ENCODE measurements at regions not wholly inside any gene's neighbourhood (a gene's known extent, or its start where the extent isn't known, plus 50 kb on each side); places are given as distances from the start of the nearest gene placed in this dataset.

- DNase-seq (ENCODE audit: low spot score) = no peak
- no peak overlapping the region for H3K27ac ChIP-seq (ENCODE audit: low read depth in 1 of 2, low read length in 2 of 2)
- 84% methylated on average over 3 of the region's 3 CpGs for WGBS
- H3K36me3 ChIP-seq (ENCODE audit: control insufficient read depth in 4 of 4, insufficient read depth in 3 of 4, low read depth in 1 of 4, low read length in 3 of 4) = no peaks in the 10 kb centered on the region
- no peaks in the 10 kb centered on the region for H3K27me3 ChIP-seq (ENCODE audit: control insufficient read depth in 4 of 4, insufficient read depth in 4 of 4, low read length in 3 of 4)
- no peak overlapping the region for H3K9ac ChIP-seq (ENCODE audit: low read depth in 1 of 2, low read length in 2 of 2)
- H3K4me3 ChIP-seq (ENCODE audit: low read depth in 1 of 3, low read length in 3 of 3) = no peak overlapping the region
- TF ChIP-seq ZBTB33 (IDR thresholded peaks at IDR 0.05) = no peak
- TF ChIP-seq JUND (IDR thresholded peaks at IDR 0.05) = no peak
- TF ChIP-seq REST (IDR thresholded peaks at IDR 0.05) = no peak
- TF ChIP-seq ATF3 (IDR thresholded peaks at IDR 0.05) = no peak
- no peak for TF ChIP-seq EGR1 (IDR thresholded peaks at IDR 0.05; ENCODE audit: low read depth in 2 of 2)
- no peak for TF ChIP-seq FOXA2 (IDR thresholded peaks at IDR 0.05)
- TF ChIP-seq HNF4A (conservative IDR thresholded peaks at IDR 0.05) = no peak
- TF ChIP-seq YY1 (IDR thresholded peaks at IDR 0.05) = no peak
- TF ChIP-seq TAF1 (conservative IDR thresholded peaks at IDR 0.05) = no peak
- TF ChIP-seq RAD21 (IDR thresholded peaks at IDR 0.05) = no peak
- TF ChIP-seq HNF4G (IDR thresholded peaks at IDR 0.05) = no peak
- TF ChIP-seq SP1 (IDR thresholded peaks at IDR 0.05) = no peak
- no peak for TF ChIP-seq NR2F2 (IDR thresholded peaks at IDR 0.05)
- H3K9me3 ChIP-seq (ENCODE audit: control insufficient read depth in 4 of 4, low read length in 3 of 4) = no peaks in the 10 kb centered on the region
- H3K4me1 ChIP-seq (ENCODE audit: control insufficient read depth in 4 of 4, insufficient read depth in 4 of 4, low read length in 3 of 4) = peaks cover 0 to 6% (median 3%) of the 10 kb centered on the region in 4 donors
Measured at GRCh38 chr6:23655525-23655924, 470.5 kb upstream of the NRSN1 start.

GRCh38 chr6:23656255-23657194 is 469.5 kb upstream of the NRSN1 start:
- TF ChIP-seq HNF4G (IDR thresholded peaks at IDR 0.05) = no peak
- TF ChIP-seq EGR1 (IDR thresholded peaks at IDR 0.05; ENCODE audit: low read depth in 2 of 2) = no peak
- H3K4me1 ChIP-seq (ENCODE audit: control insufficient read depth in 4 of 4, insufficient read depth in 4 of 4, low read length in 3 of 4) = peaks cover 0 to 6% (median 3%) of the 10 kb centered on the region in 4 donors
- no peak overlapping the region for H3K27ac ChIP-seq (ENCODE audit: low read depth in 1 of 2, low read length in 2 of 2)
- no peaks in the 10 kb centered on the region for H3K36me3 ChIP-seq (ENCODE audit: control insufficient read depth in 4 of 4, insufficient read depth in 3 of 4, low read depth in 1 of 4, low read length in 3 of 4)
- no peaks in the 10 kb centered on the region for H3K27me3 ChIP-seq (ENCODE audit: control insufficient read depth in 4 of 4, insufficient read depth in 4 of 4, low read length in 3 of 4)
- whole genome bisulfite sequencing = 89% methylated on average over 14 of the region's 14 CpGs
- H3K4me3 ChIP-seq (ENCODE audit: low read depth in 1 of 3, low read length in 3 of 3) = no peak overlapping the region
- DNase-seq (ENCODE audit: low spot score) = no peak
- H3K9ac ChIP-seq (ENCODE audit: low read depth in 1 of 2, low read length in 2 of 2) = no peak overlapping the region
- no peaks in the 10 kb centered on the region for H3K9me3 ChIP-seq (ENCODE audit: control insufficient read depth in 4 of 4, low read length in 3 of 4)
